Activated CD8-positive, alpha-beta T cell treated with anti-CD3 and anti-CD28 coated beads for 36 hours (primary cell): ENCODE measurements at regions not wholly inside any gene's neighbourhood (a gene's known extent, or its start where the extent isn't known, plus 50 kb on each side); places are given as distances from the start of the nearest gene placed in this dataset.

Source experiments
- ATAC-seq: fragments of 200-7000 bp; cut with Tn5 transposase; one replicate; pipeline ENCODE4 v1.10.0; 2021; ENCODE audit warnings: mild to moderate bottlenecking, moderate library complexity
- CTCF ChIA-PET: fragments of 350-600 bp; sonication (Branson Sonifier 250); formaldehyde crosslinking; loops from one replicate; lab custom pipeline; 2021; ENCODE audit warnings: antibody characterized with exemption; lab: Charles Lee
- POLR2A ChIA-PET: fragments of 350-600 bp; sonication (Branson Sonifier 250); formaldehyde crosslinking; loops from one replicate; lab custom pipeline; 2021; ENCODE audit warnings: antibody characterized with exemption; lab: Charles Lee
- DNase-seq: peaks from one replicate; pipeline ENCODE4 v3.0.0-alpha.2; 2020
- H3K27ac Mint-ChIP-seq: one replicate; pipeline ENCODE4 v1.8.0; 2021; ENCODE audit warnings: mild to moderate bottlenecking, mixed read lengths
- H3K27me3 Mint-ChIP-seq: one replicate; pipeline ENCODE4 v1.8.0; 2021; ENCODE audit warnings: mixed read lengths
- H3K36me3 Mint-ChIP-seq: one replicate; pipeline ENCODE4 v1.8.0; 2021; ENCODE audit warnings: low read depth, mixed read lengths
- H3K4me1 Mint-ChIP-seq: one replicate; pipeline ENCODE4 v1.8.0; 2021; ENCODE audit warnings: low read depth, mixed read lengths
- H3K4me3 Mint-ChIP-seq: one replicate; pipeline ENCODE4 v1.8.0; 2021; ENCODE audit warnings: mild to moderate bottlenecking, moderate library complexity, mixed read lengths
- H3K9me3 Mint-ChIP-seq: one replicate; pipeline ENCODE4 v1.8.0; 2021; ENCODE audit warnings: mixed read lengths
- CTCF ChIP-seq: fragments of 200-600 bp; IDR thresholded peaks from one replicate; pipeline ENCODE4 v1.8.0; 2022; ENCODE audit warnings: antibody characterized with exemption, mild to moderate bottlenecking
- intact Hi-C: fragments of 100-400 bp; cut with micrococcal nuclease; formaldehyde crosslinking; loops from one replicate; pipeline ENCODE4 v1.10.0; 2022

GRCh38 chr5:97388794-97389193 is 205.7 kb upstream of the RIOK2 start:
- H3K27ac Mint-ChIP-seq, result no peak overlapping the region
- no peak overlapping the region for H3K4me3 Mint-ChIP-seq
- intact Hi-C loops, result no loop called here
- POLR2A ChIA-PET, result no interaction called here
- DNase-seq (no peak), ATAC-seq (no peak)
- H3K4me1 Mint-ChIP-seq, result no peaks in the 10 kb centered on the region
- CTCF ChIA-PET, result no interaction called here
- TF ChIP-seq CTCF, result no peak
- H3K36me3 Mint-ChIP-seq, result no peaks in the 10 kb centered on the region
- no peaks in the 10 kb centered on the region for H3K9me3 Mint-ChIP-seq
- H3K27me3 Mint-ChIP-seq, result no peaks in the 10 kb centered on the region

GRCh38 chr5:97400537-97400936 is 217.5 kb upstream of the RIOK2 start:
- CTCF ChIA-PET, result no interaction called here

GRCh38 chr5:97405941-97406340 is 222.9 kb upstream of the RIOK2 start:
- intact Hi-C loops, result no loop called here
- DNase-seq (no peak), ATAC-seq (no peak)
- Mint-ChIP-seq H3K27me3 (no peaks in the 10 kb centered on the region), H3K9me3 (peaks cover 2% of the 10 kb centered on the region), H3K27ac (no peak overlapping the region), H3K4me3 (no peak overlapping the region), H3K4me1 (no peaks in the 10 kb centered on the region), H3K36me3 (no peaks in the 10 kb centered on the region)
- ChIA-PET POLR2A (no interaction called here), CTCF (no interaction called here)
- no peak for TF ChIP-seq CTCF

More at GRCh38 chr5:97400537-97400936, 217.5 kb upstream of the RIOK2 start:
- POLR2A ChIA-PET, result interaction anchor here (0.6 kb wide), 1 partner anchor 147 kb away, joined by 3 read pairs; no protein-coding TSS in a partner anchor
- ATAC-seq, result no peak
- Mint-ChIP-seq H3K36me3 (no peaks in the 10 kb centered on the region), H3K4me1 (no peaks in the 10 kb centered on the region), H3K27me3 (no peaks in the 10 kb centered on the region), H3K27ac (no peak overlapping the region), H3K9me3 (no peaks in the 10 kb centered on the region), H3K4me3 (no peak overlapping the region)
- no peak for DNase-seq
- TF ChIP-seq CTCF, result no peak
- intact Hi-C loops, result no loop called here

- POLR2A ChIA-PET, result no interaction called here
- H3K4me3 Mint-ChIP-seq, result no peak overlapping the region
- TF ChIP-seq CTCF, result no peak
- CTCF ChIA-PET, result no interaction called here
- peaks cover 2% of the 10 kb centered on the region for H3K9me3 Mint-ChIP-seq
- ATAC-seq, result no peak
- no peak overlapping the region for H3K27ac Mint-ChIP-seq
- no peaks in the 10 kb centered on the region for H3K36me3 Mint-ChIP-seq
- H3K27me3 Mint-ChIP-seq, result no peaks in the 10 kb centered on the region
- intact Hi-C loops, result no loop called here
- no peaks in the 10 kb centered on the region for H3K4me1 Mint-ChIP-seq
- no peak for DNase-seq
Observed at GRCh38 chr5:97406946-97407676, 224.1 kb upstream of the RIOK2 start.

- H3K9me3 Mint-ChIP-seq, result peaks cover 2% of the 10 kb centered on the region
- no peak overlapping the region for H3K4me3 Mint-ChIP-seq
- no peaks in the 10 kb centered on the region for H3K4me1 Mint-ChIP-seq
- intact Hi-C loops, result no loop called here
- CTCF ChIA-PET, result no interaction called here
- no peaks in the 10 kb centered on the region for H3K27me3 Mint-ChIP-seq
- no peak for TF ChIP-seq CTCF
- no peak overlapping the region for H3K27ac Mint-ChIP-seq
- ATAC-seq (no peak), DNase-seq (no peak)
- H3K36me3 Mint-ChIP-seq, result no peaks in the 10 kb centered on the region
- POLR2A ChIA-PET, result no interaction called here
Observed at GRCh38 chr5:97408331-97408730, 225.3 kb upstream of the RIOK2 start.
